Right renal cortex interstitium (tissue), 3 donors: ENCODE measurements at regions not wholly inside any gene's neighbourhood (a gene's known extent, or its start where the extent isn't known, plus 50 kb on each side); places are given as distances from the start of the nearest gene placed in this dataset.
"Not testable (repeated sequence)": the region's sequence is repeated elsewhere in the genome, so short reads cannot be mapped to it uniquely, and the experiment has no call there.

ENCODE experiments used
- DNase-seq, 3 donors: peaks; one replicate each; pipeline ENCODE4 v3.0.0-alpha.2; 2013; ENCODE audit warnings: low read depth in 3 of 3, low spot score in 2 of 3

GRCh38 chr2:11068079-11068741 lies 87.1 kb upstream of the SLC66A3 start:
- no peak for DNase-seq

- DNase-seq = no peak
Measured at GRCh38 chr2:11068856-11069526, 86.3 kb upstream of the SLC66A3 start.

DNA sequence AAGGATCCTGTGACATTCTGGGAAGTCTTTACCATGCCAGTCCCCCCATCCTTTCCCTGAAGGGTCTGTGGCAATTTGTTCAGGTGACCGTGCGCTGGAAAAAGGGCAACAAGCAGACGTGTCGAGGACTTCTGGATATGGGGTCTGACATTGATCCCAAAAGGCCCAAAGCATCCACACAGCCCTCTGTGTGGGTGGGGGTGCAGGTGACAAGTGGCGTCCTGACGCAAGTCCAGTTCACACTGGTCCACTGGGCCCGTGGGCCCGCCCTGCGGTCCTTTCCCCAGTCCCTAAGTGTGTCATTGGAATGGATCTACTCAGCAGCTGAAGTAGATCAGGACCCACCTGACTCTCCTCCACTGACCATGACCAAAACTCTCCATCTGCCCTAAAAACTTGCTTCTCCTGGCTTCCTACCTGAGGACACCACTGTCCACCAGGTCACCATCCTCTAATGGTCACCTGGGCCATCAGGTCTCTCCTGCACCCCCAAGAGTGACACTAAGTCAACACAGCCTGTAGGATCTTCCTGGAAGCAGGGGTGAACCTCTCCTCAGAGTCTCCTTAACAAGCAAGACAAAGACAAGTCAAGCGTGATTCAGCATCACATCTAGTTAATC lies 85.6 kb upstream of the SLC66A3 start:
- DNase-seq = no peak

- no peak for DNase-seq
Measured at GRCh38 chr2:11071211-11071610, 84.1 kb upstream of the SLC66A3 start.

- no peak for DNase-seq
Measured at GRCh38 chr2:11071939-11072338, 83.3 kb upstream of the SLC66A3 start.

- DNase-seq = no peak
Measured at GRCh38 chr2:11072550-11072949, 82.7 kb upstream of the SLC66A3 start.

DNA sequence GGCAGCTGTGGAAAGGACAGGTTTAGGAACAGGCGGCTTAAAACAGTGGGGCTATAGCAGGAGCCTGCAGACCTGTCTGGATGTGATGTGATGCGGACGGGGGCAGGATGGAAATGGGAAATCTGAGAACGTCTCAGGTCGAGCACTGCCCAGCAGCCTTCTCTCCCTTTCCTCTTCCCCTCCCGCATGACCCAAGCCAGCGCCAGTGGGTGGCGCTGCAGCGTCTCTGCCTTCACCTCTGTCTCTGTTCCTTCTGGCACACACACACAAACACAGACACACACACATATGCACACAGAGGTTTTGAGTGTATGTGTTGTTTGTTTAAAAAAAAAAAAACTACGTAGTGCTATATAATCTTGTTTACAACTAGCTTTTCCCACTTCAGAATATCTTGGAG lies 82.0 kb upstream of the SLC66A3 start:
- DNase-seq = peak in 2 of 3 donors; percentile 23 to 52

- DNase-seq = no peak
Measured at GRCh38 chr2:11073776-11074175, 81.5 kb upstream of the SLC66A3 start.

GRCh38 chr2:11074246-11074820 lies 80.9 kb upstream of the SLC66A3 start:
- DNase-seq = no peak

GRCh38 chr2:11075221-11075620 lies 80.0 kb upstream of the SLC66A3 start:
- DNase-seq = no peak

- no peak for DNase-seq
Measured at GRCh38 chr2:11077411-11077810, 77.9 kb upstream of the SLC66A3 start.

GRCh38 chr2:11079136-11079824 lies 76.0 kb upstream of the SLC66A3 start:
- DNase-seq = no peak

DNA sequence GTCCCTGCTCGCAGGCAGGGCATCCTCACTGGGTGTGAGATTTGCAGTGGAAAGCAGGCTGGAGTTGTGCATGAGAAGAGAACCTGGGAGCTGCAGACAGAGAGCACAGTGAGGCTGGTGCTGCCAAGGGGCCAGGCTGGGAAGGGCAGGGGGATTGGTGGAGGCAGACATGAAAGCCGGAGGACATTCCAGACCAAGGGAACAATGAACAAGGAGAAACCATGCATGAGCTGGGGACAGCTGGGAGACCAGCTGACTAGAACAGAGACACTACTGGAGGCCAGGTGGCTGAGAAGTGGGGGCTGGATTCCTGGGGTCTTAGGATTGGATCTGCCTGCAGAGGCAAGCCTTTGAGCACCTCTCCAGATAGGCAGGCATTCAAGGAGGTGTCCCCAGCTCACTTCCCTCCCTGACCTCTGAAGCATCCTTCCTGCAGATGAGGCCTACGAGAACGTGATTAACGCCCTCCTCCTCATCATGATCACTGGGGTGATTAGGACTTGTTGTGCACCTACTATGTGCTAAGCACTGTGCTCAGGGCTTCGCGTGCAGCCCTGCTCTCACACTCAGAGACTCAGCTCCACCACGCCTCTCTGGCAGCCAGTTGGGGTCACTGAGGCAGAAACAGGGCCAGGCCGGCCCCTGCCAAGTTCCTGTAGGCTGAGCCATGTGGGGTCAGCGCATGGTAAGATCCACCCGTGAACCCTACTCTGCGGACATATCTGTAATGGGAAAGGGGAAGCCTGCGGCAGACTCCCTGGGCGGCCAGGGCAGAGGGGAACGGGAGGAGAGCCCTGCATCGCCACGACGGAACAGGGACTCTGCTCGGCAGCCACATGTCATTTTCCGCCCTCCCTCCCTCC lies 74.8 kb upstream of the SLC66A3 start:
- DNase-seq = no peak

- DNase-seq = no peak
Measured at GRCh38 chr2:11082880-11083279, 72.4 kb upstream of the SLC66A3 start.

GRCh38 chr2:11088821-11089220 lies 66.4 kb upstream of the SLC66A3 start:
- not testable (repeated sequence) for DNase-seq

DNA sequence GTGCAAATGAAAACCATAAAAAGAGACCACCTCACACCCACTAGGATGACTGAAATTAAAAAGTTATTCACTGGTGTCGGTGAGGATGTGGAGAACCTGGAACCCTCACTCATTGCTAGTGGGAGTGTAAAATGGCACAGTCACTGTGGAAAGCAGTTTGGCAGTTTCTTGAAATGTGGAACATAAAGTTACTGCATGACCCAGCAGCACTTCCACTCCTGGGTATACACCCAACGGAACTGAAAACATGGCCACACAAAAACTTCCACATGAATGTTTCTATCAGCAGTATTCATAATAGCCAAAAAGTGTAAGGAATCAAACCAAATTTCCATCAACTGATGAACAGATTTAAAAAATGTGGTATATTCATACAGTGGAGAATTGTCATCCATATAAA lies 65.1 kb upstream of the SLC66A3 start:
- no peak for DNase-seq

DNA sequence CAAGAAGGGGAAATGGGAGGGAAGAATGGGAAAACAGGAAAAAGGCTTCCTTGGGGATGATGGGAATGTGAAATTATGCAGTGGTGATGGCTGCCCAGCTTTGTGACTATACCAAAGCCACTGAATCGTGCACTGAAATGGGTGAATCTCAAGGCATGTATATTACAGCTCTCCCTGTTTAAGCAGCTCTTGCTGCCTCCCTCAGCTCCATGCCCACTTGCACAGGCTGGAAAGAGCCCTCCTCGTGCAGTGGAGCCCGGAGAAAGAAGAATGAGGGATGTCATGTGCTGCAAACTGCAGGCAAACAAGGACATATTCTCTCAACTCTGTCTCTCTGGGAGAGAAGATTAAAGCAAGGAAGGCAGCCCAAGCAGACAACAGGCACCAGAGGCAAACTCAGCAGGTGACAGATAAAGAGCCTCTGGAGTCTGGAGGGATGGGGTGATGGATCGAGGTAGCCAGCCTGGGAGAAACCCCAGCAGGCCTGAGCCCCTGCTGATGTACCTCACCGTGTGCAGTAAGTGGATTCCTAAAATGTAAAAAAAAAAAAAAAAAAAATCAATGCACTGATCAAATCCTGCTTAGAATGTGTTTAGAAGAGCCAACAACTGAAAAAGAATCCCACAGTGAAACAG lies 62.4 kb upstream of the SLC66A3 start:
- no peak for DNase-seq

GRCh38 chr2:11093467-11093866 lies 61.8 kb upstream of the SLC66A3 start:
- no peak for DNase-seq

DNA sequence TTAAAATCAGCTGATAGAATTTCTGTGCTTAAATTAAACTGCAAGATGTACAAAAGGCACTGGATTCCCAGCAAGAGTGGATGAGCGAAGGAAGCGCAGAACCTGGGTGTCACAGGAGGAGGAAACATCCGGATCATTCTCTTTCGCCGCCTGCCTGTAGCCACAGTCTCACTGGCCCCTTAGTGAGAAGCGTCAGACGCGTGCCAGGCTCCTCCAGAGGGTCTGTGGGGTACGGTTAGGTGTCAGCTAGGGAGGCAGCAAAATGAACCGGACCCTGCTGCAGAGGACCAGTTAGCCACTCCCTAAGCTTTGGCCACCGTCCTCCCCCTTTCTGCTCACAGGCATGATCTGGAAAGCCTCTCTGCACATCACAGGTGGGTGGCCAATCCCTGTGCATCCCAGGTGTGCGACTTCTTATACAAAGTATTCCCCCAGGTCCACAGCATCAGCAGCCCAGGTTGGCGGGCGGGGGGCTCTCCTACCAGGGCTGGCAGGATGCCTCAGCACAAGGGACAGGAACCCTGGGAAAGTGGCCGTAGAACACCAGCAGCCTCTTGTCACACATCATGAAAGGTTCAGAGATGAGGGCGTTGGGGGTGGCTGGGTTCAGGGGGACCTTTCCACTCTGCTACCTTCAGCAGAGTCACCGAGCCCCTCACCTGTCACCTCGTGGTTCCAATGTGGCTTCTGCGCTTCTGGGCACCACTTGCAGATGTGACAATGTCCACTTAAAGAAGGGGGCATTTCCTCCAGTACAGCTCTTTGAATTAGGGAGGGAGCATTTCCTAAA lies 61.1 kb upstream of the SLC66A3 start:
- no peak for DNase-seq
